ENCODE measurements at regions not wholly inside any gene's neighbourhood (a gene's known extent, or its start where the extent isn't known, plus 50 kb on each side); places are given as distances from the start of the nearest gene placed in this dataset.

GRCh38 chr11:91244912-91245311 lies 979.7 kb upstream of the FAT3 start:
- no peak for TF ChIP-seq CTCF (IDR thresholded peaks at IDR 0.05)
- H3K4me3 ChIP-seq = no peak overlapping the region
- H3K27ac ChIP-seq = no peak overlapping the region
- no peaks in the 10 kb centered on the region for H3K36me3 ChIP-seq
- no peak for DNase-seq (ENCODE audit: low spot score)
- no peaks in the 10 kb centered on the region for H3K9me3 ChIP-seq
- no peak for ATAC-seq (ENCODE audit: insufficient number of reproducible peaks, low FRiP score, low read depth)
- H3K27me3 ChIP-seq (replicated peaks; ENCODE audit: insufficient read depth) = no peaks in the 10 kb centered on the region
- no peaks in the 10 kb centered on the region for H3K4me1 ChIP-seq (ENCODE audit: control insufficient read depth in 1 of 2, low read depth in 2 of 2)

- Histone ChIP-seq H3K27me3 (replicated peaks; ENCODE audit: insufficient read depth) (no peaks in the 10 kb centered on the region), H3K4me3 (no peak overlapping the region), H3K4me1 (ENCODE audit: control insufficient read depth in 1 of 2, low read depth in 2 of 2) (no peaks in the 10 kb centered on the region), H3K27ac (no peak overlapping the region), H3K9me3 (no peaks in the 10 kb centered on the region), H3K36me3 (no peaks in the 10 kb centered on the region)
- DNase-seq (ENCODE audit: low spot score) (no peak), ATAC-seq (ENCODE audit: insufficient number of reproducible peaks, low FRiP score, low read depth) (no peak)
- TF ChIP-seq CTCF (IDR thresholded peaks at IDR 0.05) = no peak
Observed at GRCh38 chr11:91243630-91244029, 981.0 kb upstream of the FAT3 start.

GRCh38 chr11:91243051-91243450 lies 981.6 kb upstream of the FAT3 start:
- Histone ChIP-seq H3K27ac (no peak overlapping the region), H3K27me3 (replicated peaks; ENCODE audit: insufficient read depth) (no peaks in the 10 kb centered on the region), H3K9me3 (no peaks in the 10 kb centered on the region), H3K36me3 (no peaks in the 10 kb centered on the region), H3K4me3 (no peak overlapping the region), H3K4me1 (ENCODE audit: control insufficient read depth in 1 of 2, low read depth in 2 of 2) (no peaks in the 10 kb centered on the region)
- DNase-seq (ENCODE audit: low spot score) = no peak
- no peak for ATAC-seq (ENCODE audit: insufficient number of reproducible peaks, low FRiP score, low read depth)
- no peak for TF ChIP-seq CTCF (IDR thresholded peaks at IDR 0.05)

- Histone ChIP-seq H3K4me1 (ENCODE audit: control insufficient read depth in 1 of 2, low read depth in 2 of 2) (no peaks in the 10 kb centered on the region), H3K9me3 (no peaks in the 10 kb centered on the region), H3K4me3 (no peak overlapping the region), H3K27ac (no peak overlapping the region), H3K27me3 (replicated peaks; ENCODE audit: insufficient read depth) (no peaks in the 10 kb centered on the region), H3K36me3 (no peaks in the 10 kb centered on the region)
- DNase-seq (ENCODE audit: low spot score) (no peak), ATAC-seq (ENCODE audit: insufficient number of reproducible peaks, low FRiP score, low read depth) (no peak)
- TF ChIP-seq CTCF (IDR thresholded peaks at IDR 0.05) = no peak
Observed at GRCh38 chr11:91241226-91241625, 983.4 kb upstream of the FAT3 start.

- Histone ChIP-seq H3K9me3 (no peaks in the 10 kb centered on the region), H3K27ac (no peak overlapping the region), H3K4me3 (no peak overlapping the region), H3K36me3 (no peaks in the 10 kb centered on the region), H3K4me1 (ENCODE audit: control insufficient read depth in 1 of 2, low read depth in 2 of 2) (no peaks in the 10 kb centered on the region), H3K27me3 (replicated peaks; ENCODE audit: insufficient read depth) (no peaks in the 10 kb centered on the region)
- no peak for TF ChIP-seq CTCF (IDR thresholded peaks at IDR 0.05)
- ATAC-seq (ENCODE audit: insufficient number of reproducible peaks, low FRiP score, low read depth) (no peak), DNase-seq (ENCODE audit: low spot score) (no peak)
Observed at GRCh38 chr11:91239359-91239758, 985.3 kb upstream of the FAT3 start.
